IMR-90 (cell line): ENCODE measurements at regions not wholly inside any gene's neighbourhood (a gene's known extent, or its start where the extent isn't known, plus 50 kb on each side); places are given as distances from the start of the nearest gene placed in this dataset.

Experiments used
- ATAC-seq: fragments of 200-7000 bp; cut with Tn5 transposase; 2 replicates; pipeline ENCODE4 v1.9.1; 2020; ENCODE audit warnings: low read depth, mild to moderate bottlenecking, moderate library complexity
- BruUV-seq: library from RNA; stranded (reverse); fragments of 400-500 nt; replicated peaks from 2 replicates; lab custom pipeline; 2021; lab: Mats Ljungman, UMichigan
- CTCF ChIA-PET: fragments of 300-600 bp; formaldehyde crosslinking; extraction: SDS; loops from one replicate; lab custom pipeline; 2021; ENCODE audit warnings: antibody characterized with exemption; lab: Yijun Ruan, JAX
- POLR2A ChIA-PET: fragments of 300-600 bp; sonication (Branson Sonifier 250); formaldehyde crosslinking; loops from one replicate; lab custom pipeline; 2022; ENCODE audit warnings: antibody characterized with exemption; ENCODE audit not compliant: unreplicated experiment; lab: Charles Lee
- DNase-seq: peaks from one replicate; pipeline ENCODE4 v3.0.0; 2013
- H2AFZ ChIP-seq: replicated peaks from 2 replicates; pipeline ENCODE3; 2013; ENCODE audit warnings: low read length, mild to moderate bottlenecking; ENCODE audit not compliant: poor library complexity
- H2AK5ac ChIP-seq: 2 replicates; pipeline ENCODE4 v1.6.1; 2013; ENCODE audit warnings: low read depth, low read length, inconsistent platforms
- H2AK9ac ChIP-seq: replicated peaks from 2 replicates; pipeline ENCODE3; 2013; ENCODE audit warnings: mild to moderate bottlenecking, low read depth, low read length, moderate library complexity; ENCODE audit not compliant: poor library complexity
- H2BK120ac ChIP-seq: 2 replicates; pipeline ENCODE4 v1.6.1; 2013; ENCODE audit warnings: low read depth, low read length, inconsistent platforms
- H2BK15ac ChIP-seq: 3 replicates; pipeline ENCODE4 v1.6.1; 2013; ENCODE audit warnings: low read depth, low read length, inconsistent platforms
- H2BK20ac ChIP-seq: 2 replicates; pipeline ENCODE4 v1.6.1; 2013; ENCODE audit warnings: low read depth, mild to moderate bottlenecking, inconsistent platforms, low read length, moderate library complexity
- H2BK5ac ChIP-seq: 2 replicates; pipeline ENCODE4 v1.6.1; 2013; ENCODE audit warnings: mild to moderate bottlenecking, low read depth, low read length, inconsistent platforms; ENCODE audit not compliant: poor library complexity, severe bottlenecking
- H3K14ac ChIP-seq: replicated peaks from 2 replicates; pipeline ENCODE4 v1.6.1; 2013; ENCODE audit warnings: low read depth, low read length, inconsistent platforms
- H3K18ac ChIP-seq: 2 replicates; pipeline ENCODE4 v1.6.1; 2013; ENCODE audit warnings: low read depth, low read length, control low read depth
- H3K23ac ChIP-seq: 2 replicates; pipeline ENCODE4 v1.6.1; 2013; ENCODE audit warnings: low read depth, low read length, inconsistent platforms
- H3K27ac ChIP-seq: 2 replicates; pipeline ENCODE4 v1.5.1; 2013; ENCODE audit warnings: mild to moderate bottlenecking, control low read depth, low read length; ENCODE audit not compliant: insufficient read depth
- H3K27me3 ChIP-seq: 2 replicates; pipeline ENCODE4 v1.6.1; 2013; ENCODE audit warnings: low read length; ENCODE audit not compliant: control insufficient read depth, insufficient read depth
- H3K36me3 ChIP-seq: 2 replicates; pipeline ENCODE4 v1.6.1; 2013; ENCODE audit warnings: low read length, mixed read lengths; ENCODE audit not compliant: control insufficient read depth, insufficient read depth
- H3K4ac ChIP-seq: 2 replicates; pipeline ENCODE4 v1.6.1; 2013; ENCODE audit warnings: low read depth, low read length, inconsistent platforms
- H3K4me1 ChIP-seq: 2 replicates; pipeline ENCODE4 v1.6.1; 2013; ENCODE audit warnings: low read length, mixed read lengths; ENCODE audit not compliant: control insufficient read depth, insufficient read depth
- H3K4me2 ChIP-seq: 2 replicates; pipeline ENCODE4 v1.6.1; 2013; ENCODE audit warnings: low read depth, mild to moderate bottlenecking, control low read depth, low read length, moderate library complexity
- H3K4me3 ChIP-seq: 2 replicates; pipeline ENCODE4 v1.5.1; 2013; ENCODE audit warnings: low read depth, mild to moderate bottlenecking, control low read depth, low read length, moderate library complexity; ENCODE audit not compliant: insufficient read depth
- H3K56ac ChIP-seq: 2 replicates; pipeline ENCODE4 v1.6.1; 2013; ENCODE audit warnings: low read length, inconsistent platforms; ENCODE audit not compliant: insufficient read depth; ENCODE audit errors: extremely low read depth
- H3K79me1 ChIP-seq, 2 experiments: 2 replicates each; pipeline ENCODE4 v1.6.1; 2013; ENCODE audit warnings: low read length in 2 of 2, inconsistent platforms in 1 of 2, low read depth in 1 of 2
- H3K9ac ChIP-seq: 2 replicates; pipeline ENCODE4 v1.6.1; 2013; ENCODE audit warnings: low read depth, low read length, control low read depth
- H3K9me1 ChIP-seq: 2 replicates; pipeline ENCODE4 v1.6.1; 2013; ENCODE audit warnings: low read length, inconsistent platforms; ENCODE audit not compliant: insufficient read depth
- H3K9me3 ChIP-seq: 2 replicates; pipeline ENCODE4 v1.6.1; 2013; ENCODE audit warnings: low read length; ENCODE audit not compliant: control insufficient read depth, insufficient read depth
- H4K20me1 ChIP-seq: 2 replicates; pipeline ENCODE4 v1.6.1; 2013; ENCODE audit warnings: low read length, inconsistent platforms; ENCODE audit not compliant: insufficient read depth
- H4K5ac ChIP-seq: 2 replicates; pipeline ENCODE4 v1.6.1; 2013; ENCODE audit warnings: mild to moderate bottlenecking, low read depth, low read length, control low read depth
- H4K8ac ChIP-seq, 2 experiments: 2 replicates each; pipeline ENCODE4 v1.6.1; 2013; ENCODE audit warnings: low read depth in 2 of 2, low read length in 2 of 2, control low read depth in 1 of 2, inconsistent platforms in 1 of 2
- H4K91ac ChIP-seq: 2 replicates; pipeline ENCODE4 v1.6.1; 2013; ENCODE audit warnings: low read depth, low read length, inconsistent platforms; ENCODE audit not compliant: insufficient read depth
- BHLHE40 ChIP-seq: fragments of 150-350 bp; IDR thresholded peaks from 2 replicates; pipeline ENCODE4 v1.6.1; 2016; ENCODE audit warnings: mild to moderate bottlenecking, low read depth, low read length
- CEBPB ChIP-seq: IDR thresholded peaks from 2 replicates; pipeline ENCODE4 v1.6.1; 2012; ENCODE audit warnings: low read depth, low read length, improper control_type of control experiment
- CHD1 ChIP-seq: IDR thresholded peaks from 2 replicates; pipeline ENCODE4 v1.6.1; 2012; ENCODE audit warnings: low read depth, low read length, improper control_type of control experiment
- CTCF ChIP-seq: conservative IDR thresholded peaks from 2 replicates; pipeline ENCODE4 v1.5.1; 2012; ENCODE audit warnings: mild to moderate bottlenecking, low read depth, low read length, improper control_type of control experiment
- FOS ChIP-seq: fragments of 150-350 bp; IDR thresholded peaks from 2 replicates; pipeline ENCODE4 v1.6.1; 2016; ENCODE audit warnings: low read depth, low read length
- MAZ ChIP-seq: IDR thresholded peaks from 2 replicates; pipeline ENCODE4 v1.6.1; 2012; ENCODE audit warnings: low read depth, mild to moderate bottlenecking, low read length, improper control_type of control experiment, moderate library complexity, borderline replicate concordance
- NFE2L2 ChIP-seq: fragments of 150-350 bp; IDR thresholded peaks from 2 replicates; pipeline ENCODE4 v1.6.1; 2016; ENCODE audit warnings: low read depth, mild to moderate bottlenecking, low read length
- POLR2A ChIP-seq: IDR thresholded peaks from 2 replicates; pipeline ENCODE4 v1.6.1; 2012; ENCODE audit warnings: mild to moderate bottlenecking, low read depth, low read length
- RAD21 ChIP-seq: IDR thresholded peaks from 2 replicates; pipeline ENCODE4 v1.6.1; 2012; ENCODE audit warnings: low read length, improper control_type of control experiment
- RCOR1 ChIP-seq: IDR thresholded peaks from 2 replicates; pipeline ENCODE4 v1.6.1; 2012; ENCODE audit warnings: mild to moderate bottlenecking, low read length, improper control_type of control experiment; ENCODE audit not compliant: insufficient replicate concordance
- RFX5 ChIP-seq: IDR thresholded peaks from 2 replicates; pipeline ENCODE4 v1.8.0; 2012; ENCODE audit warnings: low read depth, mild to moderate bottlenecking, low read length, moderate library complexity
- USF2 ChIP-seq: fragments of 150-350 bp; IDR thresholded peaks from 2 replicates; pipeline ENCODE4 v1.6.1; 2017; ENCODE audit warnings: mild to moderate bottlenecking, antibody characterized with exemption, low read length, low read depth
- WGBS, 2 experiments: methylation state at CpG; one replicate each; pipeline versions ENCODE4 v1.1.5 to v1.1.7; 2013; ENCODE audit warnings: missing lambda C conversion rate in 2 of 2; ENCODE audit not compliant: insufficient read length in 1 of 2; ENCODE audit errors: extremely low coverage in 2 of 2; 5-methylcytosine and 5-hydroxymethylcytosine counted together
- dilution Hi-C: fragments of 300-500 bp; cut with HindIII; formaldehyde crosslinking; loops from one replicate; pipeline ENCODE4 v1.14.3; 2018; ENCODE audit warnings: low sequenced_read_pairs; ENCODE audit not compliant: unreplicated experiment
- in situ Hi-C: fragments of 300-500 bp; cut with MboI; formaldehyde crosslinking; loops from 3 replicates; pipeline ENCODE4 v1.14.3; 2019; ENCODE audit warnings: low sequenced_read_pairs, inconsistent platforms, mixed read lengths
- intact Hi-C: fragments of 100-400 bp; cut with micrococcal nuclease; formaldehyde crosslinking; loops from 2 replicates; pipeline ENCODE4 v1.10.0; 2022

GRCh38 chr17:73769479-73769878 lies 125.2 kb upstream of the SDK2 start:
- Histone ChIP-seq H4K8ac (no peak overlapping the region), H4K5ac (no peak overlapping the region), H3K27me3 (no peaks in the 10 kb centered on the region), H2BK5ac (no peak overlapping the region), H3K18ac (no peak overlapping the region), H3K4me2 (no peak overlapping the region), H3K27ac (no peak overlapping the region), H3K56ac (no peak overlapping the region), H3K9me1 (no peaks in the 10 kb centered on the region), H3K9me3 (peaks cover 31% of the 10 kb centered on the region), H2AFZ (no peak overlapping the region), H3K9ac (no peak overlapping the region), H2BK15ac (no peak overlapping the region), H3K4me3 (no peak overlapping the region), H3K4ac (no peak overlapping the region), H2BK20ac (no peak overlapping the region), H4K20me1 (no peaks in the 10 kb centered on the region), H4K91ac (no peak overlapping the region), H2AK5ac (no peak overlapping the region), H3K79me1 (no peaks in the 10 kb centered on the region), H3K4me1 (no peaks in the 10 kb centered on the region), H2BK120ac (no peak overlapping the region), H2AK9ac (no peak overlapping the region), H3K14ac (no peak overlapping the region), H3K23ac (no peak overlapping the region), H3K36me3 (no peaks in the 10 kb centered on the region)
- no peak for TF ChIP-seq USF2
- no peak for TF ChIP-seq CTCF
- no peak for TF ChIP-seq FOS
- TF ChIP-seq NFE2L2, result no peak
- TF ChIP-seq CEBPB, result no peak
- no peak for TF ChIP-seq RAD21
- no peak for TF ChIP-seq RCOR1
- no peak for TF ChIP-seq MAZ
- no peak for TF ChIP-seq CHD1
- TF ChIP-seq POLR2A, result no peak
- no peak for TF ChIP-seq BHLHE40
- TF ChIP-seq RFX5, result no peak
- POLR2A ChIA-PET, result no interaction called here
- intact Hi-C loops, result no loop called here
- in situ Hi-C loops, result no loop called here
- dilution Hi-C loops, result no loop called here
- WGBS, 2 experiments, result no CpG with 5 or more reads among the region's 3 CpGs
- no peak for ATAC-seq
- BruUV-seq, result no TSS peak
- DNase-seq, result no peak
- CTCF ChIA-PET, result no interaction called here
